MM.1S (cell line): ENCODE measurements at regions not wholly inside any gene's neighbourhood (a gene's known extent, or its start where the extent isn't known, plus 50 kb on each side); places are given as distances from the start of the nearest gene placed in this dataset.

ENCODE experiments used
- CTCF ChIP-seq: fragments of 300-600 bp; sonication (generic); IDR thresholded peaks from 2 replicates; pipeline ENCODE4 v1.5.1; 2016; ENCODE audit warnings: antibody characterized with exemption, low read length, mixed read lengths
- EZH2 ChIP-seq: fragments of 300-600 bp; sonication (generic); optimal IDR thresholded peaks from 2 replicates; pipeline ENCODE3; 2017; ENCODE audit warnings: low read depth, mild to moderate bottlenecking, antibody characterized with exemption, low read length, mixed read lengths
- EZH2phosphoT487 ChIP-seq: fragments of 300-600 bp; sonication (generic); IDR thresholded peaks from 2 replicates; pipeline ENCODE4 v1.6.1; 2018; ENCODE audit warnings: antibody characterized with exemption, low read length

GRCh38 chr1:67951014-67951413 is 99.4 kb downstream of the DIRAS3 start:
- TF ChIP-seq CTCF (no peak), EZH2 (no peak), EZH2phosphoT487 (no peak)
